MCF 10A (cell line): ENCODE measurements at regions not wholly inside any gene's neighbourhood (a gene's known extent, or its start where the extent isn't known, plus 50 kb on each side); places are given as distances from the start of the nearest gene placed in this dataset.
A peak's percentile ranks its signal among the peaks of the same experiment; 100 is the strongest.

ENCODE experiments used
- BruUV-seq: library from RNA; stranded (reverse); fragments of 400-500 nt; replicated peaks from 2 replicates; lab custom pipeline; 2021; lab: Mats Ljungman, UMichigan
- CTCF ChIA-PET: fragments of 300-600 bp; sonication (Branson Sonifier 250); formaldehyde crosslinking; extraction: SDS; loops from one replicate; lab custom pipeline; 2021; ENCODE audit warnings: antibody characterized with exemption, inconsistent platforms; lab: Yijun Ruan, JAX
- POLR2A ChIA-PET: fragments of 300-600, 350-650 bp; sonication (Branson Sonifier 250); formaldehyde crosslinking; extraction: SDS; loops from one replicate; lab custom pipeline; 2020; ENCODE audit warnings: antibody characterized with exemption, inconsistent platforms; lab: Yijun Ruan, JAX
- DNase-seq: peaks from one replicate; pipeline ENCODE4 v3.0.0-alpha.2; 2018; ENCODE audit not compliant: unreplicated experiment
- H3K27ac Mint-ChIP-seq: one replicate; pipeline ENCODE4 v1.8.0; 2022; ENCODE audit warnings: mild to moderate bottlenecking, low read depth, mixed read lengths; ENCODE audit not compliant: unreplicated experiment
- H3K27me3 Mint-ChIP-seq: one replicate; pipeline ENCODE4 v1.8.0; 2022; ENCODE audit warnings: mixed read lengths; ENCODE audit not compliant: insufficient read depth, unreplicated experiment
- H3K36me3 Mint-ChIP-seq: one replicate; pipeline ENCODE4 v1.8.0; 2022; ENCODE audit warnings: mild to moderate bottlenecking, moderate library complexity, mixed read lengths; ENCODE audit not compliant: insufficient read depth, unreplicated experiment
- H3K4me1 Mint-ChIP-seq: one replicate; pipeline ENCODE4 v1.8.0; 2022; ENCODE audit warnings: mixed read lengths; ENCODE audit not compliant: insufficient read depth, unreplicated experiment
- H3K4me3 Mint-ChIP-seq: one replicate; pipeline ENCODE4 v1.8.0; 2022; ENCODE audit warnings: mild to moderate bottlenecking, moderate library complexity, mixed read lengths; ENCODE audit not compliant: unreplicated experiment
- H3K9me3 Mint-ChIP-seq: one replicate; pipeline ENCODE4 v1.8.0; 2022; ENCODE audit warnings: mixed read lengths; ENCODE audit not compliant: unreplicated experiment
- CTCF ChIP-seq: fragments of 200-600 bp; IDR thresholded peaks from one replicate; pipeline ENCODE4 v1.8.0; 2022; ENCODE audit warnings: antibody characterized with exemption, mild to moderate bottlenecking; ENCODE audit not compliant: unreplicated experiment
- intact Hi-C: fragments of 100-400 bp; cut with micrococcal nuclease; formaldehyde crosslinking; loops from 2 replicates; pipeline ENCODE4 v1.14.1; 2022

GRCh38 chr4:135050086-135050717 is 848.6 kb upstream of the PABPC4L start:
- no peak overlapping the region for H3K4me3 Mint-ChIP-seq
- no peaks in the 10 kb centered on the region for H3K9me3 Mint-ChIP-seq
- ChIA-PET POLR2A (no interaction called here), CTCF (no interaction called here)
- no peaks in the 10 kb centered on the region for H3K36me3 Mint-ChIP-seq
- intact Hi-C loops = no loop called here
- no peak for TF ChIP-seq CTCF
- H3K27ac Mint-ChIP-seq = peak overlapping the region; percentile 4
- BruUV-seq = no TSS peak
- no peaks in the 10 kb centered on the region for H3K4me1 Mint-ChIP-seq
- no peak for DNase-seq
- H3K27me3 Mint-ChIP-seq = peaks cover 11% of the 10 kb centered on the region

GRCh38 chr4:135032670-135033069 is 831.1 kb upstream of the PABPC4L start:
- no peak for DNase-seq
- no peaks in the 10 kb centered on the region for H3K9me3 Mint-ChIP-seq
- no TSS peak for BruUV-seq
- intact Hi-C loops = no loop called here
- H3K27me3 Mint-ChIP-seq = no peaks in the 10 kb centered on the region
- H3K4me1 Mint-ChIP-seq = no peaks in the 10 kb centered on the region
- ChIA-PET POLR2A (no interaction called here), CTCF (no interaction called here)
- H3K36me3 Mint-ChIP-seq = no peaks in the 10 kb centered on the region
- no peak overlapping the region for H3K27ac Mint-ChIP-seq
- no peak overlapping the region for H3K4me3 Mint-ChIP-seq
- no peak for TF ChIP-seq CTCF

GRCh38 chr4:135015771-135016170 is 814.2 kb upstream of the PABPC4L start:
- no peak overlapping the region for H3K4me3 Mint-ChIP-seq
- BruUV-seq = no TSS peak
- H3K27me3 Mint-ChIP-seq = no peaks in the 10 kb centered on the region
- intact Hi-C loops = no loop called here
- CTCF ChIA-PET = interaction anchor here (0.9 kb wide), 1 partner anchor 548 kb away, joined by 3 read pairs; no protein-coding TSS in a partner anchor
- peaks cover 7% of the 10 kb centered on the region for H3K36me3 Mint-ChIP-seq
- no peaks in the 10 kb centered on the region for H3K9me3 Mint-ChIP-seq
- no peak for TF ChIP-seq CTCF
- no peaks in the 10 kb centered on the region for H3K4me1 Mint-ChIP-seq
- H3K27ac Mint-ChIP-seq = no peak overlapping the region
- POLR2A ChIA-PET = no interaction called here
- no peak for DNase-seq

- Mint-ChIP-seq H3K27me3 (no peaks in the 10 kb centered on the region), H3K4me1 (no peaks in the 10 kb centered on the region), H3K4me3 (no peak overlapping the region), H3K27ac (no peak overlapping the region), H3K9me3 (no peaks in the 10 kb centered on the region), H3K36me3 (no peaks in the 10 kb centered on the region)
- CTCF ChIA-PET = no interaction called here
- no peak for DNase-seq
- no peak for TF ChIP-seq CTCF
- POLR2A ChIA-PET = no interaction called here
- intact Hi-C loops = no loop called here
- no TSS peak for BruUV-seq
Observed at GRCh38 chr4:135007400-135007799, 805.8 kb upstream of the PABPC4L start.
